DND-41 (cell line): ENCODE measurements at regions not wholly inside any gene's neighbourhood (a gene's known extent, or its start where the extent isn't known, plus 50 kb on each side); places are given as distances from the start of the nearest gene placed in this dataset.

Experiments
- ATAC-seq: fragments of 200-7000 bp; cut with Tn5 transposase; 3 replicates; pipeline ENCODE4 v1.9.1; 2021; ENCODE audit warnings: low read depth; ENCODE audit not compliant: insufficient read depth
- DNase-seq: peaks from one replicate; pipeline ENCODE4 v3.0.0-alpha.2; 2020
- H2AFZ ChIP-seq: 2 replicates; pipeline ENCODE4 v1.6.0; 2012; ENCODE audit warnings: low read depth, low read length
- H3K27ac ChIP-seq: 2 replicates; pipeline ENCODE4 v1.5.1; 2012; ENCODE audit warnings: low read length, inconsistent platforms
- H3K27me3 ChIP-seq: fragments of 200-600 bp; sonication (generic); 2 replicates; pipeline ENCODE4 v1.6.0; 2012; ENCODE audit warnings: low read length, mild to moderate bottlenecking, inconsistent platforms; ENCODE audit not compliant: insufficient read depth, poor library complexity
- H3K36me3 ChIP-seq: 2 replicates; pipeline ENCODE4 v1.5.1; 2012; ENCODE audit warnings: low read length, inconsistent platforms; ENCODE audit not compliant: insufficient read depth
- H3K4me1 ChIP-seq: 2 replicates; pipeline ENCODE4 v1.5.1; 2012; ENCODE audit warnings: mild to moderate bottlenecking, low read length; ENCODE audit not compliant: insufficient read depth
- H3K4me2 ChIP-seq: 2 replicates; pipeline ENCODE4 v1.6.0; 2012; ENCODE audit warnings: mild to moderate bottlenecking, moderate library complexity, low read length, inconsistent platforms; ENCODE audit not compliant: insufficient read depth
- H3K4me3 ChIP-seq, 2 experiments: fragments of 200-600 bp in 1 of 2; shearing (Covaris generic) in 1 of 2; 2 replicates each; pipeline ENCODE4 v1.5.1; 2012 to 2016; ENCODE audit warnings: inconsistent platforms in 2 of 2, low read length in 2 of 2, mild to moderate bottlenecking in 2 of 2, low read depth in 1 of 2, moderate library complexity in 1 of 2
- H3K79me2 ChIP-seq: 2 replicates; pipeline ENCODE4 v1.6.0; 2012; ENCODE audit warnings: low read length, inconsistent platforms; ENCODE audit not compliant: insufficient read depth
- H3K9ac ChIP-seq: 2 replicates; pipeline ENCODE4 v1.6.0; 2012; ENCODE audit warnings: low read depth, mild to moderate bottlenecking, inconsistent platforms, low read length, moderate library complexity
- H3K9me3 ChIP-seq: 2 replicates; pipeline ENCODE4 v1.5.1; 2012; ENCODE audit warnings: low read length, moderate library complexity, mild to moderate bottlenecking, inconsistent platforms; ENCODE audit not compliant: insufficient read depth, severe bottlenecking
- H4K20me1 ChIP-seq: 2 replicates; pipeline ENCODE4 v1.6.0; 2012; ENCODE audit warnings: low read length; ENCODE audit not compliant: insufficient read depth
- CTCF ChIP-seq: IDR thresholded peaks from 2 replicates; pipeline ENCODE4 v1.5.1; 2012; ENCODE audit warnings: borderline replicate concordance, low read length, moderate library complexity, mild to moderate bottlenecking; ENCODE audit not compliant: poor library complexity, severe bottlenecking; ENCODE audit errors: extremely low read depth
- EZH2 ChIP-seq: IDR thresholded peaks from 3 replicates; pipeline ENCODE4 v1.6.1; 2012; ENCODE audit warnings: borderline replicate concordance, low read depth, mild to moderate bottlenecking, moderate library complexity, low read length, inconsistent platforms; ENCODE audit not compliant: severe bottlenecking

GRCh38 chr4:32290102-32290501 is 1569.9 kb downstream of the PCDH7 start:
- no peak for ATAC-seq
- Histone ChIP-seq H3K36me3 (no peaks in the 10 kb centered on the region), H3K4me1 (no peaks in the 10 kb centered on the region), H3K9me3 (peaks cover 5% of the 10 kb centered on the region), H4K20me1 (no peaks in the 10 kb centered on the region), H3K27me3 (no peaks in the 10 kb centered on the region), H3K4me3 (no peak overlapping the region), H3K9ac (no peak overlapping the region), H2AFZ (no peak overlapping the region), H3K4me2 (no peak overlapping the region), H3K79me2 (no peaks in the 10 kb centered on the region), H3K27ac (no peak overlapping the region)
- TF ChIP-seq CTCF (no peak), EZH2 (no peak)
- DNase-seq = no peak

- H3K27ac ChIP-seq = no peak overlapping the region
- DNase-seq = no peak
- no peak for TF ChIP-seq EZH2
- TF ChIP-seq CTCF = no peak
- no peaks in the 10 kb centered on the region for H3K4me1 ChIP-seq
- no peak overlapping the region for H3K4me2 ChIP-seq
- no peak overlapping the region for H3K9ac ChIP-seq
- no peaks in the 10 kb centered on the region for H3K27me3 ChIP-seq
- peaks cover 8% of the 10 kb centered on the region for H3K9me3 ChIP-seq
- no peaks in the 10 kb centered on the region for H3K36me3 ChIP-seq
- no peaks in the 10 kb centered on the region for H4K20me1 ChIP-seq
- no peaks in the 10 kb centered on the region for H3K79me2 ChIP-seq
- ATAC-seq = no peak
- no peak overlapping the region for H3K4me3 ChIP-seq
- no peak overlapping the region for H2AFZ ChIP-seq
Observed at GRCh38 chr4:32318926-32319325, 1598.8 kb downstream of the PCDH7 start.

GRCh38 chr4:32321421-32321820 is 1601.3 kb downstream of the PCDH7 start:
- Histone ChIP-seq H3K4me1 (no peaks in the 10 kb centered on the region), H3K79me2 (no peaks in the 10 kb centered on the region), H3K9me3 (peaks cover 8% of the 10 kb centered on the region), H3K27ac (no peak overlapping the region), H3K27me3 (no peaks in the 10 kb centered on the region), H3K9ac (no peak overlapping the region), H2AFZ (no peak overlapping the region), H3K4me3 (no peak overlapping the region), H4K20me1 (no peaks in the 10 kb centered on the region), H3K36me3 (no peaks in the 10 kb centered on the region), H3K4me2 (no peak overlapping the region)
- no peak for ATAC-seq
- TF ChIP-seq EZH2 = no peak
- no peak for TF ChIP-seq CTCF
- DNase-seq = no peak

GRCh38 chr4:32334759-32335158 is 1614.6 kb downstream of the PCDH7 start:
- Histone ChIP-seq H3K9me3 (no peaks in the 10 kb centered on the region), H3K4me1 (no peaks in the 10 kb centered on the region), H3K9ac (no peak overlapping the region), H3K79me2 (no peaks in the 10 kb centered on the region), H2AFZ (no peak overlapping the region), H3K27me3 (no peaks in the 10 kb centered on the region), H3K27ac (no peak overlapping the region), H4K20me1 (no peaks in the 10 kb centered on the region), H3K4me2 (no peak overlapping the region), H3K36me3 (no peaks in the 10 kb centered on the region), H3K4me3 (no peak overlapping the region)
- DNase-seq (no peak), ATAC-seq (no peak)
- TF ChIP-seq CTCF (no peak), EZH2 (no peak)
